ENCODE measurements at regions not wholly inside any gene's neighbourhood (a gene's known extent, or its start where the extent isn't known, plus 50 kb on each side); places are given as distances from the start of the nearest gene placed in this dataset.
A peak's percentile ranks its signal among the peaks of the same experiment; 100 is the strongest.

DNA sequence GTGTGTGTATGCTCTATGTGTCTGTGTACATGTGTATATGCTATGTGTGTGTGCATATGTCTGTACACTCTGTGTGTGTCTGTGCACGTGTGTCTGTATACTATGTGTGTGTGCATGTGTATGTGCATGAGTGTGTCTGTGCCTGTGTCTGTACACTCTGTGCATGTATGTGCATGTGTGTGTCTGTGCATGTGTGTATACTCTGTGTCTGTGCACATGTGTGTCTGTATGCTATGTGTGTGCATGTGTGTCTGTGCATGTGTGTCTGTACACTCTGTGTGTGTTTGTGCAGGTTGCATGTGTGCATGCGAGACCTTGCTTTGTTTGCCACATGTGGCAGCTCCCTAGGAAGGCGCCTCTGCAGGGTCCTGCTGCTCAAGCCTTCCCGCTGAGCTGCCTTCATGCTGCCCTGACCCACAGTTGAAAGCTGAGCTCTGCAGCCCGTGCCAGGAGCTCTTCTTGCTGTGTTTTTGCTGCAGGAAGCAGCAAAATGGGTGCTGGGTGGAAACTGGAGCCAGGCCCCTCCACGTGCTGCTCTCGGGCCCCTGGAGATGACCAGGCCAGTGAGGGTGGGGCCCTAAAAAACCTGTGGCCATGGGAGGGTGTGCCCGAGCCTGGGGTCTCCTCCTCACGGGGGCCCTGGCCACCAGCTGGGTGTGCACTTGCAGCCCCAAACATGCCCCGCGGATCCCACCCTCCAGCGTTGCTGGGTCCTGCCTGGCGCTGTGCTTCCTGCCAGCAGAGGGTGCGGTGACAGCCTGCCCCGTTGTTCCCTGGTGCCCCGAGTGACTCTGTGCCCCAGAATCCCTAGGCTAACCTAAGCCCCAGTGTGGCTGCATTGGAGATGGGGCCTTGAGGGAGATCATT is 109.1 kb downstream of the DACT2 start:
- DNase-seq, result no peak

DNA sequence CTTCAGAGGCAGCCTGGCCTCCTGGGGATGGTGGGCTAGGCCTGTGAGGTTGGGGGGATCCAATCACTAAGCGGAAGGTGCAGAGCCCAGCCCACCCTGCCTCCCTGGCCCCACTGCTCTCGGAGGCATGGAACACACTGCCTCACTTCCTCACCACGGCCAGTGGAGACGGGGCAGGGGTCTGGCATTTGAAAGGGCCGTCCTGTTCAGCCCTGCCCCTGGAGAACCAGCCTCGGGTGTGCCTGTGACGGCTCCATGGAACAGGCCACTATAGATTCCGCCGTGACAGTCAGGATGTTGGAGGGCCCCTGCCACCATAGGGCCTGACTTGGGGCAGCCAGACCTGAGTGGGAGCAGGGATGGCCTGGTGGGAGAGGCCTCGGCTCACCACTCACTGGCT is 110.2 kb downstream of the DACT2 start:
- DNase-seq, result no peak

DNA sequence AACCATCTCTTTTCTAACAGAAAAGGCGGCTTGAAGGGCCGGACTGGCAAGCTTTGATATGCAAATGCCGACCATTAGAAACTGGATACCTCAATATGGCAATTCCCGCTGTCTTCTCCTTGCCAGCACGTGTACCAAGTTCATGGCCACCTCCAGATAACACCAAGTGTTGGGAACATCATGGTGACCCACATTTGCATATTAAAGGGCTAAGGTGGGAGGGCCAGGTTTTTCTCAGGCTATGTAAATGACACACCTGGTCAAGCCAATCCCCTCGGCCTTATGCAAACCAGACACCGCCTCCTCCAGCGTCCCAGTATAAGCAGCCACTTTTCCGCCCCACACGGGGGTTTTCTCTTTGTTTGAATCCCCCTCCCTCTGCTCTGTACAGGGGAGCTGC is 110.7 kb downstream of the DACT2 start:
- no peak for DNase-seq

DNA sequence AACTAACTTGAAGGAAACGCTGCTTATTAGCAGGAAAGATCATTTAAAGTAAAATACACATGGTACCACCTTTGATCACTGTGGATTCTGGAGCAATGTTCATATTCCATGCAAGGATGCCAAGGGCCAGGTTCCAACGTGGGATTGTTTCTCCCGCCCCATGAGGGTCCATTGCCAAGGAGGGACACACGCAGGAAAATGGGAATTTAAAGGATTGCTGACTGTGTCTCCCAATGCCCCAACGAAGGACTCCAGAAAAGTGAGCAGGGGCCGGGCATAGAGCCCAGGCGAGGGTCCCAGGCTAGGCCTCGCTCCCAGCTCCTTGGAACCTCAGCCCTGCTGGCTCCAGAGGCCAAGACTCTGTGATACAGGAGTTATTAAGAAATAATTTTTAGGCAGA is 111.2 kb downstream of the DACT2 start:
- DNase-seq, result no peak

DNA sequence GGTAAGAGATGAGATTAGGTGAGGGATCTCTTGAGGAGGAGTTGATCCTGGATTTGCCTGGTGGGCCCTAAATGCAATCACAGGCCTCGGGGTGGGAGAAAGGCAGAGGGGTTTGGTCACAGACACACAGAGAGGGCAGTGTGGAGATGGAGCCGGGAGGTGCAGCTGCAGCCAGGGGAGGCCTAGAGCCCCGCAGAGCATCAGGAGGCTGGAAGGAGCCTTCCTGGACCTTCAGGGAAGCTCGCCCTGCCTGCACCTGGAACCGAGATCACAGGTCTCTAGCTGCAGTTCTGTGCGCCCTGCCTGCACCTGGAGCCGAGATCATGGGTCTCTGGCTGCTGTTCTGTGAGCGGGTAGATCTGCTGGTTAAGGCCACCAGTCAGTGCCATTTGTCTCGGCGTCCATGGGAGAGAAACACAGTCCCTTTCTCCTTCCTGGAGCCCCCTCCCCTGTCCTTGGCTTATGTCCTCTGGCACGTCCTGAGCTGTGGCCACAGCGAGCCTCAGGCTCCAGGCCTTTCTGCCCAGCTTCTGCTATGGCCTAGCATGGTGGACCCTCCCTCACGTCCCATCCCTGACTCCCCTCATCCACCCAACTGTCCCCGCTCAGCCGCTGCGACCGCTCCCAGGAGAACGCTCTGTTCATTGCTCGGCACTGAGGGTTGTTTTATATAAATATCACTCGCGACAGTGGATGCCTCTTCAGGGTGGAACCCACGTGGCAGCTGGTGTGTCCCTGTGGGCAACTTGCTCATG is 112.0 kb downstream of the DACT2 start:
- DNase-seq, result no peak

DNA sequence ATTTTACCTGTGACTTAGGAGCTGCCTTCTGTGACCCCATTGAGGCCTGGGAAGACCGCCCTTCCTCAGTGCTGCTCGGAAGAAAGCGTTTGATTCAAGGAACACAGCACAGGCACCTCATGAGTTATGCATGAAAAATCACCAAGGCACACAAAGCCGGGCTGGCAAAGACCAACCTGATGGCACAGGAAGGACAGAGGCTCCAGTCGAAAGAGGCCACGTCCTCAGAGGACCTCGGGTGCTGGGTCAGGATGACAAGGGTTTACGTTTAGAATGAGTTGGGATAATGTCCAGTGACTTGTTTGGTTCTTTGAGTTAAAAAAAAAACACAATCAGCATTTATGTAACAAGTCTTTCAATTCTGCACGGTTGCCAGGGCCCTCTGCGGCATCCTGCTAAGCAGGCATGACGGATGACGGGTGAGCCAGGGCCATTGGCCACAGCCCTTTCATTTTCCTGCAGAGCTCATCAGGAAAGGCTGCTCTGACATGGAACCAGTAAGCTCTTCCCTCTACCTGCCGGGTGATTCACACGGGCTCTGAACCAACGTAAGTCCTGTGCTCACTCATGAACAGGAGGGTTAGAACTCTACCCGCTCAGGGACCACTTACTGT is 112.8 kb downstream of the DACT2 start:
- DNase-seq, result no peak

DNA sequence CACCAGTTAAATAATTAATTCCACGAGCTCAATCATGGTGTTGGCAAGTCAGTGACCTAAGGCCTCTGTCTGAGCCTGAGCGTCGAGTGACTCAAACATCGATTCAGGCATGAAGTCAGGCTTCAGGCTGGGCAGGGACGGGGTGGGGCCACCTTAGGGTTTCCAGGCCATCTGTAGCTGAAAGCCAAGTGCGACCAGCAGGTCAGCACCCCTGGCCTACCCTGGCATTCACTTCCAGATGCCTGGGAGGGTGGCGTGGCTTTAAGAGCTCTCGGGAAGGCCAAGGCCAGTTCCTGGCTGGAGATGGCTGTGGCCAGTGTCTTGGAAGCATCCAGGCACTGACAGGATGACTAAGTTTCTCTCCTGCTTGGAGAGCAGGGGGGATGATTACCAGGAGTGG is 113.4 kb downstream of the DACT2 start:
- DNase-seq, result no peak

DNA sequence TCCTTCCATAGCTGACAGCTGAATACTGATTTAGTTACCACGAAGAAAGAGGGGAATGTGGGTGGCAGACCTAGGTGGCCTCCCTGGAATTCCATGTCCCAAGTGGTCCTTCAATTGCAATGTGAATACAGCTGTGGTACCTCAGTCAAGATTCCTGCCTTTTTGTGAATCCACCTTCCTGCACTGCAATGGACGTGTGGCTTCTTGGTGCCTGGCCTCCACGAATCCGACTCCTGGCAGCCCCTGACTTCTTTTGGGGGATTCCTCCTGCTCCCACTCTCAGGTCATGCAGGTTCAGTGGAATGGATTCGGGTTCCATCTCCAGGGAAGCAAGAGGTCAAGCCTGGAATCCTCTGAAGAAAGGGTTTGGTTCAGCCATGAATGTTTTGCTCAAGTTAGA is 117.8 kb downstream of the DACT2 start:
- DNase-seq, result no peak

DNA sequence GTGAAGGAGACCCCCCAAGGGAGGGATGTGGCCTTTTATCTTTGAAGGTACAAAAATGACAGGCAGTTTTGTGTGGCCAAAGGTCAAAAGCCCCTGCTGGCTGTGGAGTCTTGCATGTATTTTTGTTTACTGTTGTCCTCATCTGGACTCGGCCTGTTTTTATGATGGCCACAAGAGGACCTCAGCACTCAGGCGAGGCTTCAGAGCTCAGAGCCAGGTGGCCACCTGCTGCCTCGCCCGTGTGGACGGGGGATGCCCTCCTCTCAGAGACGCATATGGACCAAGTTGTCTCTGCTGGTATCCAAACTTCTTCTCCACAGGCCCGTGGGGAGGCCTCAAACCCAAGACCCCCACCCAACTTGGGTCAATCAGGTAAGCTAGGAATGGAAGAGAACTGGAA is 118.2 kb downstream of the DACT2 start:
- no peak for DNase-seq

DNA sequence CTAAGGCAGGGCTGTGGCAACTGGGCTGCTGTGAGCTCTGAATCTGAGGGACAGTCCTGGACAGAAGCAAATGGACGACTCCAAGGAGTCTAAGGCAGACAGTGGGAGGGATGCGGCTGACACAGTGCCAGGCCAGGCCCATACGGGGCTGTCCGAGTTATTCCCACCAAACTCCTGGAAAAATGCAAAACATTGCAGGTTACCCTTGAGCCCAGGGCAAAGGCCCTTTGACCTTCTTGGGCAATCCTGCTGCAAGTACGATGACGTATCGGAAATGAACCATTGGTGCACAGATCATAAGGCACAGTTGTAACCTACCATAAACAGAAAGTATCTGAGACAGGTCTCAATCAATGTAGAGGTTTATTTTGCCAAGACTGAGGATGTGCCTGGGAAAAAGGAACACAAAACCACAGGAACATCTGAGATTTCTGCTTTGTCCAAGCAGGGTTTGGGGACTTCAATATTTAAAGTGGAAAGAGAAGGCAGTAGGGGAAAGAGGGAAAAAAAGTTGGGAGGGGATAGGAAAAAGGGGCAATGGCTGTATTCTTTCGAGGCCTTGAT is 118.9 kb downstream of the DACT2 start:
- no peak for DNase-seq

DNA sequence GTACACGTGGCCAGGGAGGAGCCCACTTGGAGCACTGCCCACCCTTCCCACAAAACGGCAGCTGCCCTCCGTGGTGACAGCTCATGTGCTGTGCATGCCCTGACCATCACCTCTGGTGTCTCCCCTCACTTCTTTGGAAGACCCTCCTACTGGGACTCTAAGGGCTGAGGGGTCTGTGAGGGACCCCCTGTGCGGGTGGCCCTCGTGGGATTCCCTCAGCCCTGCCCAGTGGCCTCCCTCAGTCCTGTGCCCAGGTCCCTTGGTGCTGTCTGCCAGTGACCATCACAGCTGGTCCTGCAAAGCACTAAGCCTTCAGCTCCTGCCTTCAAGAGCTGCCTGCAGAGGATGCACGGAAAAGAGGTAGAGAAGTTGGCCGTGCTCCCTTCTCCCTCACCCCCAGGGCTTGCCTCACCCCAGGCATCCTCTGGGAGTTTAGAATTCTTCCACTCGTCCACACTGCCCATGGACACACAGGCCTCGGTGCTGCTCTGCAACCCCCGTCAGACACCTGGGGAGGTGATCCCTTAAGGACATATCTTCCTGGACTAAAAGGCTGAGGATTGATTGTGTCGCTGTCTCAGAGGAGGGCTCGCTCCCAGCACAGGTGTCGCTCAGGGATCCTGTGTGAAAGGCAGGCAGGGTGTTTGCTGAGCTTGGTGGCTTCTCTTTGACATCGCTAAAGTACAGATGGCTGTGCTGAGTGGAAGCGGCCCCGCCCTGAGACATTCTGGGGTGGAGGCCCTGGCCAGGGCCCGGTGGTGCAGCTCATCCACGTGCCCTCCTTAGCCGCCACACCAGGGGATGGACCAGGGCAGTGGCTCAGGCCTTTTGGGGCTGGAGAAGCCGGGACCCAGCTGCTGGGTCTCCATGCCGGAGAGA is 119.5 kb upstream of the FRMD1 start:
- no peak for DNase-seq

DNA sequence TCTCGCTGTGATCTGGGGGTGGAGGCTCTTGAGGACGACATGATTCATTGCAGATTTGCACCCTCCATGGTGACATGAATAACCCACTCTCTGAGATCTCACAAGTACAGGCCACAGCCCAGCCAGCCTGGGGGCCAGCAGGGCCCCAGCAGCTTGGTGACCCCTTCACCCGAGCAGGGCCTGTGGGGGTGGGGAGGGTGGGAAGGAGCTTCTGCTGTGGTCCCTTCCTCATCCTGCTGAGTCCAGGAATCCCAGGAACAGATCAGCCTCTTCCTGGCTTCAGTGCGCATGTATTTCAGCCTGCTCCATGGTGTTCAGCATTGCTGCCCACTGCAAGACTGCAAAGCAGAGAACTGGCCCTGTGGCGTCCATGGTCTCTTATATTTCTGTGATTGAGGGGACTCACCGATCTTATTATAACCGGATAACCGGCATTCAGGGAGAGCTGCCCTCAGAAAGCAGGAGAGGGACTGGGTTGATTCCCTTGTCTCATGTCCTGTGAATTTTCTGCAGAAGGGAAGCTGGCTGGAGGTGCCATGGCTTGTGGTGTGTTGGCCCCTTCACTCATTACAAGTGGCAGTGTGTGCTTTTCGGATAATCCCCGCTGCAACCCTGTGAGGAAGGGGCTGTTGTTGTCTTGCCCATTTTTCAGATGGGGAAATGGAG is 118.8 kb upstream of the FRMD1 start:
- no peak for DNase-seq

DNA sequence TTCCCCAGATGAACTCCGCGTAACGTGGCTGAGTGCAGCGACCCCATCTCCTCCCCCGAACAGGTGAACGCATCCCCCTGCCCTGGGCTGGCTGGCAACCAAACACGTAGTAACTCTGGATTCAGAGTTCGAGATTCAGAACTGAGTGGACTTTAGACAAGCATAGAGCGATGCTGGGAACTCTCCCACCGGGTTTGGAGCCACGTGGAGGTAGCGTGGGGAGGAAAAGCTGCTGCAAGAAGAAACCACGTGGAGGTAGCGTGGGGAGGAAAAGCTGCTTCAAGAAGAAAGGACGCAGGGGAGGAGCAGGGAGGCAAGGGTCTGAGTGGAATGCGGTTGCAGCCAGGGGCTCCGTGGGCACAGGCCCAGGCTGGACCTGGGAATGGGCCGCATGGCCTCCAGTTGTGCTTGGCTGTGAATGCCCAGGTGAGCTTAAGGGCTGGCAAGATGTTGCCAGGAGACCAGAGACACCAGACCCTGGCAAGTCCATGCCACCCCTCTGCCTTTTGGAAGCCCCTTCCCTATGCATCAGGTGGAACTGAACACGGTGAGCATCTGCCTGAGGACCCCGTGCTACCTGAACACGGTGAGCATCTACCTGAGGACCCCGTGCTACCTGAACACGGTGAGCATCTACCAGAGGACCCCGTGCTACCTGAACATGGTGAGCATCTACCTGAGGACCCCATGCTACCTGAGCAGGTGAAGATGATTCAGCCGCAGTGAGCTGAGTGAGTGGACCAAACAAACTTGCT is 118.0 kb upstream of the FRMD1 start:
- no peak for DNase-seq

DNA sequence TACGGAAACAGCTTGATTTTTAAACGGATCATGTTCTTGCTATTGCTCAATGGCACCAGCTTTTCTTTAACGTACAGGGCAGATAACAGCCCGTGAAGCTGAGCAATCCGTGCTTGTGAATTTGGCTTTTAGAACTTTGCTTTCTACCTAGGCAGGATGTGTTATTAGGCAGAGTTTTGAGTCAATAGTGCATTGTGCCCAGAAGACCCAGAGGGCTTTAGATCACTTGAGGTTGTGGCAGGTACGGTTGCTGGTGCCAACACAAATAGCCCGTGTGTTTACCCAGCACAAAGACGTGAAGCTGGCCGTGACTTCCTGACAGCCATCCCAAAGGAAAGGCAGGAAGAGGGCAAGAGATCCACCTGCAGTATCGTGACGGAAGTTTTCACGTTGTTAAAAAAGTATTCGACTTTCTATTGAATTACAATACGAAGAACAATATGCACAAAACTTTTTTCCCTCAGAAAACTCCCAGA is 117.4 kb upstream of the FRMD1 start:
- DNase-seq, result no peak

DNA sequence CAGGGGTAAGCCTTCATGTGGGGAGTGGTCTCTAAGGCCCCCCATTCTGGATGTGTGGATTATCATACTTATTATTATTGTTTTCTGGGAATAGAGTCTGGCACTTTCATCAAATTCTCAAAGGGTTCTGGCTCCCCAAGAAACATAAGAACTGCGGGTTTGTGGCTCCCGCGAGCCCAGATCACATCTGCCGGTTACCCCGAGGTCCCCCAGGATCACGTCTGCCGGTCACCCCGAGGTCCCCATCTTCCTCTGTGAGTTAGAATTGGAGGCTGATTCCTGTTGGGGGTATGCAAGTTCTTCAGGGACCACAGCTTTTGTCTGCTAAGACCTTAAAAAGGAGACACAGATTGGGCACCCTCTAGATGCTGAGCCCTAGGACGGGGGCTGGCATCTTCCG is 116.7 kb upstream of the FRMD1 start:
- DNase-seq, result no peak

DNA sequence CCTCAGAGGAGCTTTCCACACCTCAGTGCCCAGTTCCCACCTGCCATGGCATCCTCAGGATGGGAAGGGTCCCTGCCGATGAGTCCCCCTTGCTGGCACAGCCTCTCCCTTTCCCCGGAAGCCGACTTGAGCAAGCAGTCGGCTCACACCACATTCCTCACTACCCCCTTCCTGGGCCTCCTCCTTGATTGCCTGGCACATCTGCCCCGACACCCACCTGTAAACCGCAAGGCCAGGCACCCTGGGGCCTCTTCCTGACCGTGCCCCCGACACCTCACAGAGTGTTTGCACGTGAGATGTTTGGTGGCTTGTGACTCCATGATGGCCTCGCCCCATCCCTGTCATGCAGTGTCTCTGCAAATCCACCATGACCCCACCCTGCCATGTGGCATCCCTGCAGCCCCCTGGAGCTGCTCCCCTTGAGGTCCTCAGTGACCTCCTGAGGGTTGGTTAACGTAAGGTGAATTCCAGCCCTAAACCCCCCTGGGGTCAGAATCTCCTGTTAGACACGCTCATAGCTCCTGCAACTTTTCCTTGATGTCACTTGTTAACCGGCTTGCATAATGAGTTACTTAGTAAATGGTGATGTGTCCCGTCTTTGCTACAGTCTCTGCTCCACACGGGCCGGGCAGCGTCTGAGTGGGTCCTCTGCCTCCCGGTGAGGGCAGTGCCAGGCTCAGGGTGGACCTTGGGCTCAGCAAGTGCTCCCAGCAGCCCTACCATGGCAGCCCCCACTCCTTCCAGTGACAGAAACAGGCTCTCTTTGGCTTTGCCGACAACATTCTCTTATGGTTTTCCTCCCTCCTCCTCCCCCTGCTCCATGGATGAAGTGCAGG is 115.9 kb upstream of the FRMD1 start:
- no peak for DNase-seq

DNA sequence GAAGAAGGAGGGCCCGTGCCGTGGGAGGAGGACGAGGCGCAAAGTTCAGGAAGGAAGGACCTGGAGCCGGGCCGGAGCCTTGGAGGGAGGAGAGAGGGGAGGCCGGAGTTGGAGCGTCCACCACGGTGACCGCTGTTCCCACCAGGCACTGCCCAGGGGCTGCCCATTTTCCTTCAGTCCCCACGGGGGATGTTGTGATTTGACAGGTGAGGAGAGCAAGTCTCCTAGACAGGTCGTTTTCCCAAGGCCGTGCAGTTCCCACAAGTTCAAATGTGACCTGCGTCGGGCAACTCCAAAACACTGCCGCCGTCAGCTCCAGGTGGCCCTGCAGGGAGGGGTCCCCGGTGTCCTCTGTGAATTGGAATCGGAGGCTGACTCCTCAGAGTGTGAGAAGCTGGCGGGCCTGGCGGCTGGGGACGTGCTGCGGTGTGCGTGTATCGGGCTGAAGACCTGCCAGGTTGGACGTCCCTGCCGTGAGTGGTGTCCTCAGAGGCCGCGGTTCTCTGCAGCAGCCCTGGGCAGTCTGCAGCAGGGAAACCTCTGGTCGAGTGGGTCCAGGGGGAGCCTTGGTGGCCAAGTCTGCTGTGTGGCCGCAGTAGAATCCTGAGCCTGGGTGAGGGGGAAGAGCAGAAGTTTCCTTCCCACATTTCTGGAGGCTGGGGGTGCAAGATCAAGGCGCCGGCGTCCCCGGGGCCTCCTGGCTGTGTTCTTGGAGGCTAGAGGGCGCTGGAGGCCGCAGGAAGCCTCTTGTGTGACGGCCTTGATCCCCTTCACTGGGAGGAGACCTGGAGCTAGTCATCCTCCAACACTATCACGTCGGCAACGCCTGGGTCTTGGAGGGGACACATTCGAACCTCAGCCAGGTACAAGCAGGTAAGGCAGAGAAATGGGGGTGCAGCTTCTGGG is 115.1 kb upstream of the FRMD1 start:
- DNase-seq, result peak; percentile 9

DNA sequence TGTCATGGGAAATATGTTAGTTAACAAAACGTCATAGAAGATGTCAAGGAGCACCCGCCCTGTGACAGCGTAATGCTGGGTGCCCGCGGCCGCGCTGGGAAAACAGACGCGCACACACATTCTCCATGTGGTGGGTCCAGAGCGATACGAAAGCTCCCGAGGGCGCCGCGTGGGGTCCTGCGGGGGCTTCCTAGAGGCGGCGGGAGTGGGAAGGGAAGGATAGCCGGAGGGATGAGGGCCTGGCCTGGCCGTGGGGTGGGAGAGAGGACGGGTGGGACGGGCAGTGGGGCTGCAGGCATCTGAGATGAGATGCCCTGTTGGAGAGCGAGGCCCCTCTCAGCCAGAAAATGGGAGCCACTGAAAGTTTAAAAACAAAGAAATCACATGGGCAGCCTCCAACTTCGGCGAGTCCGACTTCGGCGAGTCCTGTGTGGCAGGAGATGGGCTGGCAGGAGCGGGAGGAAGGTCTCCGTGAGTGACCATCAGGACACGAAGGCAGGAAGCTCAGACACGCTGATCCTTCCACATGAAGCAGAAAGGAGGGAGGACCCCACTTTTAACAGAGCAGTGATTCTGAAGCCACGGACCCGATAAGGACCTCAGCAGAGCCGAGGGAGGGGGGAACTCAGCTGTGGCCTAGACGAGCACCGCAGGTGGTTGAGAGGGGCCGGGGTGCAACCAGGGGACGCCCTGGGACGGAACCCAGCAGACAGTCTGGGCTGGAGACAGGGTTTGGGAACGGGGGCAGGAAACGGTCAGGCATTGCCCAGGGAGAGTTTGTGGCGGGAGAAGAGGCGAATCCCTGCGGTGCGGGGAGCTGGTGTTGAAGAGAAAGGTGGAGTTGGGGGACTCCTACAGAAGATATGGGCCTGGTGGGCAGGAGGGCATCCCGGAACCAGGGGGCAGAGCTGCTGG is 114.1 kb upstream of the FRMD1 start:
- DNase-seq, result no peak

Measured in NCI-H1694 treated with DMSO at 0.1 percent for 48 hours (cell line).